HCT116 (cell line): ENCODE measurements at regions not wholly inside any gene's neighbourhood (a gene's known extent, or its start where the extent isn't known, plus 50 kb on each side); places are given as distances from the start of the nearest gene placed in this dataset.

ENCODE experiments used
- ATAC-seq: fragments of 200-7000 bp; cut with Tn5 transposase; 2 replicates; pipeline ENCODE4 v1.9.1; 2020; ENCODE audit warnings: mild to moderate bottlenecking, moderate library complexity
- BruUV-seq: library from RNA; stranded (reverse); fragments of 400-500 nt; replicated peaks from 2 replicates; lab custom pipeline; 2021; lab: Mats Ljungman, UMichigan
- CTCF ChIA-PET: fragments of 300-600 bp; sonication (Branson Sonifier 250); formaldehyde crosslinking; loops from one replicate; lab custom pipeline; 2021; ENCODE audit warnings: antibody characterized with exemption; lab: Charles Lee
- POLR2A ChIA-PET: fragments of 300-600, 350-600 bp; sonication (Branson Sonifier 250); formaldehyde crosslinking; loops from one replicate; lab custom pipeline; 2021; ENCODE audit warnings: antibody characterized with exemption; lab: Charles Lee
- RAD21 ChIA-PET, 2 experiments: fragments of 300-600 bp; sonication (Branson Sonifier 250); formaldehyde crosslinking; loops; one replicate each; lab custom pipeline; 2023; ENCODE audit warnings: low total read pairs in 2 of 2; ENCODE audit not compliant: uncharacterized antibody in 2 of 2, unreplicated experiment in 2 of 2, low non-redundant PET in 1 of 2; lab: Charles Lee
- DNase-seq: peaks from one replicate; pipeline ENCODE4 v3.0.0-alpha.2; 2010; ENCODE audit warnings: low read depth, low spot score
- H2AFZ ChIP-seq: fragments of 200-600 bp; shearing (Covaris generic), sonication (generic); 2 replicates; pipeline ENCODE4 v1.6.1; 2017; ENCODE audit warnings: low read depth, mixed run types, mixed read lengths, antibody characterized with exemption, low read length; ENCODE audit not compliant: poor library complexity, severe bottlenecking
- H3K27ac ChIP-seq: 2 replicates; pipeline ENCODE4 v1.5.1; 2012; ENCODE audit warnings: low read depth, low read length
- H3K27me3 ChIP-seq: fragments of 200-600 bp; sonication (generic); 2 replicates; pipeline ENCODE4 v1.6.1; 2016; ENCODE audit warnings: mixed run types, low read length, mixed read lengths; ENCODE audit not compliant: insufficient read depth
- H3K36me3 ChIP-seq, 2 experiments: fragments of 200-500 bp in 1 of 2; fragments of 200-600 bp in 1 of 2; sonication (Bioruptor generic) in 1 of 2; sonication (generic) in 1 of 2; 2 replicates each; pipeline versions ENCODE4 v1.5.1 to v1.6.1; 2014 to 2016; ENCODE audit warnings: low read length in 2 of 2, inconsistent platforms in 1 of 2, mixed read lengths in 1 of 2, mixed run types in 1 of 2; ENCODE audit not compliant: insufficient read depth in 2 of 2, control insufficient read depth in 1 of 2
- H3K4me1 ChIP-seq, 2 experiments: fragments of 200-600 bp in 1 of 2; sonication (generic) in 1 of 2; 2 replicates each; pipeline versions ENCODE4 v1.5.1 to v1.6.1; 2012 to 2017; ENCODE audit warnings: low read length in 2 of 2, inconsistent platforms in 1 of 2, mild to moderate bottlenecking in 1 of 2, mixed read lengths in 1 of 2, mixed run types in 1 of 2, moderate library complexity in 1 of 2; ENCODE audit not compliant: insufficient read depth in 2 of 2, control insufficient read depth in 1 of 2
- H3K4me2 ChIP-seq: fragments of 200-600 bp; sonication (generic); 2 replicates; pipeline ENCODE4 v1.6.1; 2017; ENCODE audit warnings: mixed run types, low read length, mixed read lengths
- H3K4me3 ChIP-seq, 2 experiments: fragments of 200-600 bp in 1 of 2; sonication (generic) in 1 of 2; replicated peaks in 1 of 2; 2 replicates each; pipeline ENCODE4 v1.5.1; 2011 to 2016; ENCODE audit warnings: low read length in 2 of 2, control low read depth in 1 of 2, low read depth in 1 of 2, mild to moderate bottlenecking in 1 of 2, mixed read lengths in 1 of 2, mixed run types in 1 of 2
- H3K79me2 ChIP-seq: fragments of 200-600 bp; sonication (generic); 2 replicates; pipeline ENCODE4 v1.6.1; 2017; ENCODE audit warnings: mild to moderate bottlenecking, mixed run types, low read length, moderate library complexity, mixed read lengths; ENCODE audit not compliant: insufficient read depth
- H3K9ac ChIP-seq: fragments of 200-600 bp; sonication (generic); 2 replicates; pipeline ENCODE4 v1.6.1; 2016; ENCODE audit warnings: low read length, mixed read lengths
- H3K9me2 ChIP-seq: fragments of 200-600 bp; sonication (generic), shearing (Covaris generic); 2 replicates; pipeline ENCODE4 v1.6.1; 2017; ENCODE audit warnings: mixed run types, mild to moderate bottlenecking, moderate library complexity; ENCODE audit not compliant: insufficient read depth
- H3K9me3 ChIP-seq, 2 experiments: fragments of 200-500 bp in 1 of 2; fragments of 200-600 bp in 1 of 2; sonication (Bioruptor generic) in 1 of 2; sonication (generic) in 1 of 2; 2 replicates each; pipeline ENCODE4 v1.6.1; 2014 to 2017; ENCODE audit warnings: low read length in 2 of 2, mixed read lengths in 2 of 2, inconsistent platforms in 1 of 2, low read depth in 1 of 2, mild to moderate bottlenecking in 1 of 2, mixed run types in 1 of 2, moderate library complexity in 1 of 2; ENCODE audit not compliant: control insufficient read depth in 1 of 2, insufficient read depth in 1 of 2
- H4K20me1 ChIP-seq: fragments of 200-600 bp; sonication (generic), shearing (Covaris generic); 2 replicates; pipeline ENCODE4 v1.6.1; 2017; ENCODE audit warnings: mixed run types, mild to moderate bottlenecking, moderate library complexity; ENCODE audit not compliant: insufficient read depth
- CBX3 ChIP-seq: IDR thresholded peaks from 2 replicates; pipeline ENCODE4 v1.6.1; 2012; ENCODE audit warnings: low read depth
- EGR1 ChIP-seq: IDR thresholded peaks from 2 replicates; pipeline ENCODE4 v1.6.1; 2012; ENCODE audit warnings: low read depth
- FOSL1 ChIP-seq: IDR thresholded peaks from 2 replicates; pipeline ENCODE4 v1.6.1; 2012; ENCODE audit warnings: low read depth
- JUND ChIP-seq: IDR thresholded peaks from 2 replicates; pipeline ENCODE4 v1.6.1; 2012
- RAD21 ChIP-seq: IDR thresholded peaks from 2 replicates; pipeline ENCODE4 v1.6.1; 2012; ENCODE audit warnings: low read depth, mild to moderate bottlenecking
- intact Hi-C: fragments of 100-400 bp; cut with micrococcal nuclease; formaldehyde crosslinking; loops from 2 replicates; pipeline ENCODE4 v1.10.0; 2022
- TF ChIP-seq, protein P1 (sequence below), 3 experiments: fragments of 200-600 bp in 1 of 3; sonication (generic) in 1 of 3; IDR thresholded peaks in 2 of 3; conservative IDR thresholded peaks in 1 of 3; 2 replicates each; pipeline ENCODE4 v1.5.1; 2012 to 2017; ENCODE audit warnings: low read depth in 2 of 3, low read length in 2 of 3, antibody characterized with exemption in 1 of 3, borderline replicate concordance in 1 of 3, control low read depth in 1 of 3, mild to moderate bottlenecking in 1 of 3, mixed read lengths in 1 of 3, mixed run types in 1 of 3, moderate library complexity in 1 of 3; ENCODE audit not compliant: insufficient read depth in 1 of 3

DNA sequence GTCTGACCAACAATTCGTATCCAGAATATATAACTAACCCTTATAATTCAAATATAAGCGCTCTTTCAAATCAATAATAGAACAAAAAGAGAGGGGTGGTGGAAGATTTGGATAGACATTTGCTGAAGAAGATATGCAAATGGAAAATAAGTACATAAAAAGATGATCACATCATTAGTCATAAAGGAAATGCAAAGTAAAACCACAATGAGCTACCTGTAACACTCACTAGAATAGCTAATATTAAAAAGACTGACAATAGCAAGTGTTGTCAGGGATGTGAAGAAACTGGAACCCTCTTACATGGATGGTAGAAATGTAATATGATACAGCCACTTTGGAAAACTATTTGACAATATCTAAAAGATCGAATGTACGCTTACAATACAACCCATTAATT, 84.9 kb upstream of the MRPS9 start:
- Histone ChIP-seq H3K4me2 (no peak overlapping the region), H3K4me1 (no peaks in the 10 kb centered on the region), H3K79me2 (no peaks in the 10 kb centered on the region), H3K4me3 (no peak overlapping the region), H3K27me3 (peaks cover 10% of the 10 kb centered on the region), H3K36me3 (no peaks in the 10 kb centered on the region), H2AFZ (no peak overlapping the region), H3K9ac (no peak overlapping the region), H3K9me3 (no peaks in the 10 kb centered on the region), H3K27ac (no peak overlapping the region), H4K20me1 (no peaks in the 10 kb centered on the region), H3K9me2 (no peaks in the 10 kb centered on the region)
- ChIA-PET RAD21 (no interaction called here), POLR2A (no interaction called here), CTCF (no interaction called here)
- DNase-seq: no peak
- ATAC-seq: no peak
- intact Hi-C loops: no loop called here
- BruUV-seq: no TSS peak
- TF ChIP-seq JUND (0 out of 2 replicates have a peak, but pooled peaks have one; percentile 13), EGR1 (no peak), FOSL1 (peak; percentile 51)

DNA sequence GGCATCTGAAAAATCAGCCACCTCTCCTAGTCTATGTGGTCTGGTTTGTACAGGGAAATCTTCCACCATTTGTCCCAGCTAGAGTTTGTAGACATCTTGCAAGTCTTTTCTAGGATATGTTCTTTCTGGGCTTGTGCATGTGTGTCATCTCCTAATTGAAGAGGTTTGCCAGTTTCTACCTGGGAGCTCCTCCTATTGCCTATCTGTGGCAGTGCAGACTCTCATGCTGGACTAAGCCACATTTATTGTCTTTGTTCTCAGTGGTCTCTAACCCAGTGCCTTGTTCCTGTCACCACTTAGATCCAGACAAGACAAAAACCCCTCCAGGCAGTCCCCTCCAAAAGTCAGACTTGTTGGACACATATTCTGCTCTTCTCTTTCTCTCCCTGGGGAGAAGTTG, 72.0 kb upstream of the MRPS9 start:
- H3K36me3 ChIP-seq: no peaks in the 10 kb centered on the region
- RAD21 ChIA-PET: no interaction called here
- H3K27me3 ChIP-seq: no peaks in the 10 kb centered on the region
- BruUV-seq: no TSS peak
- intact Hi-C loops: no loop called here
- no peak overlapping the region for H3K4me2 ChIP-seq
- H3K79me2 ChIP-seq: no peaks in the 10 kb centered on the region
- no peak overlapping the region for H3K4me3 ChIP-seq
- POLR2A ChIA-PET: no interaction called here
- no peak for DNase-seq
- no peak overlapping the region for H2AFZ ChIP-seq
- H3K27ac ChIP-seq: no peak overlapping the region
- H3K9me2 ChIP-seq: no peaks in the 10 kb centered on the region
- TF ChIP-seq CBX3: no peak
- TF ChIP-seq, protein P1, sequence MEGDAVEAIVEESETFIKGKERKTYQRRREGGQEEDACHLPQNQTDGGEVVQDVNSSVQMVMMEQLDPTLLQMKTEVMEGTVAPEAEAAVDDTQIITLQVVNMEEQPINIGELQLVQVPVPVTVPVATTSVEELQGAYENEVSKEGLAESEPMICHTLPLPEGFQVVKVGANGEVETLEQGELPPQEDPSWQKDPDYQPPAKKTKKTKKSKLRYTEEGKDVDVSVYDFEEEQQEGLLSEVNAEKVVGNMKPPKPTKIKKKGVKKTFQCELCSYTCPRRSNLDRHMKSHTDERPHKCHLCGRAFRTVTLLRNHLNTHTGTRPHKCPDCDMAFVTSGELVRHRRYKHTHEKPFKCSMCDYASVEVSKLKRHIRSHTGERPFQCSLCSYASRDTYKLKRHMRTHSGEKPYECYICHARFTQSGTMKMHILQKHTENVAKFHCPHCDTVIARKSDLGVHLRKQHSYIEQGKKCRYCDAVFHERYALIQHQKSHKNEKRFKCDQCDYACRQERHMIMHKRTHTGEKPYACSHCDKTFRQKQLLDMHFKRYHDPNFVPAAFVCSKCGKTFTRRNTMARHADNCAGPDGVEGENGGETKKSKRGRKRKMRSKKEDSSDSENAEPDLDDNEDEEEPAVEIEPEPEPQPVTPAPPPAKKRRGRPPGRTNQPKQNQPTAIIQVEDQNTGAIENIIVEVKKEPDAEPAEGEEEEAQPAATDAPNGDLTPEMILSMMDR (IDR thresholded peaks at IDR 0.05 in 2 of 3, conservative IDR thresholded peaks at IDR 0.05 in 1 of 3; ENCODE audit: borderline replicate concordance in 1 of 3, insufficient read depth in 1 of 3, low read depth in 2 of 3, low read length in 2 of 3): peak in 2 of 3 experiments; percentile 27 to 41; a peak in 4 of 6 replicates
- peak; percentile 19; the same call in 1 of the 2 replicates for TF ChIP-seq RAD21
- no peaks in the 10 kb centered on the region for H3K9me3 ChIP-seq
- CTCF ChIA-PET: interaction anchor here (0.8 kb wide), 1 partner anchor 10 kb away, joined by 3 read pairs; no protein-coding TSS in a partner anchor
- H3K9ac ChIP-seq: no peak overlapping the region
- H4K20me1 ChIP-seq: no peaks in the 10 kb centered on the region
- peak; percentile 52; the same call in 1 of the 2 replicates for ATAC-seq
- peaks cover 2 to 21% of the 10 kb centered on the region in 2 experiments; a peak in 3 of 4 replicates for H3K4me1 ChIP-seq
